ENCODE measurements at regions not wholly inside any gene's neighbourhood (a gene's known extent, or its start where the extent isn't known, plus 50 kb on each side); places are given as distances from the start of the nearest gene placed in this dataset.
"Not testable (repeated sequence)": the region's sequence is repeated elsewhere in the genome, so short reads cannot be mapped to it uniquely, and the experiment has no call there.

DNA sequence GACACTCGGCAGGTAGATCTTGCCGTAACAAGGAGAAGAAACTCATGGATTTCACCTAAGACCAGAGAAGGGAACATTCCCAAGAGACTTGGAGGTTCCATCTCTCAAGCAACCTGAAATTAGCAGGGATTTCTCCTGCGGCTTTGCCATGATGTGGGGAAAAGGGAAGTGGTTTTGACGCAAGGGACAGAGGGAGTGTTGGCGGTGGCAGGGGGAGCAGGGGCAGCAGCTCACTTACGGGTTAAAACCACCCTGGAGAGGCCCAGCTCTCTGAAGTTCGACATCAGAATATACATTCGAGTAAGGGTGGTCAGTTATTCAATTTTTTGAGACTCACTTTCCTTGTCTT is 76.1 kb upstream of the POMP start:
- Mint-ChIP-seq H3K9me3 (no peaks in the 10 kb centered on the region), H3K36me3 (no peaks in the 10 kb centered on the region), H3K4me1 (peaks cover 18 to 22% of the 10 kb centered on the region in 2 donors), H3K27ac (peak overlapping the region; percentile 68), H3K27me3 (peaks cover 0 to 14% of the 10 kb centered on the region in 2 donors), H3K4me3 (peak overlapping the region; percentile 10 to 68)
- ATAC-seq (replicated peaks) (peak; percentile 38 to 48), DNase-seq (no peak)

GRCh38 chr13:28582225-28582891 is 76.6 kb upstream of the POMP start:
- Mint-ChIP-seq H3K9me3 (no peaks in the 10 kb centered on the region), H3K4me1 (peaks cover 18 to 22% of the 10 kb centered on the region in 2 donors), H3K27ac (peak overlapping the region; percentile 68), H3K27me3 (peaks cover 0 to 18% of the 10 kb centered on the region in 2 donors), H3K36me3 (no peaks in the 10 kb centered on the region), H3K4me3 (peak overlapping the region; percentile 10 to 68)
- ATAC-seq (replicated peaks) (peak; percentile 91 to 95), DNase-seq (peak; percentile 19)

- no peaks in the 10 kb centered on the region for H3K36me3 Mint-ChIP-seq
- peak overlapping the region in 1 of 2 donors; percentile 3 for H3K4me3 Mint-ChIP-seq
- ATAC-seq (replicated peaks) (no peak), DNase-seq (no peak)
- H3K9me3 Mint-ChIP-seq, result no peaks in the 10 kb centered on the region
- H3K27me3 Mint-ChIP-seq, result peaks cover 6 to 19% of the 10 kb centered on the region in 2 donors
- peaks cover 12 to 22% of the 10 kb centered on the region in 2 donors for H3K4me1 Mint-ChIP-seq
- H3K27ac Mint-ChIP-seq, result no peak overlapping the region
These were observed 77.5 kb upstream of the POMP start for GRCh38 chr13:28581451-28581850.

GRCh38 chr13:28579736-28580135 is 79.2 kb upstream of the POMP start:
- no peak for DNase-seq
- H3K9me3 Mint-ChIP-seq, result peaks cover 3% of the 10 kb centered on the region in 2 donors

GRCh38 chr13:28579322-28579721 is 79.6 kb upstream of the POMP start:
- DNase-seq (no peak), ATAC-seq (replicated peaks) (no peak)
- H3K4me3 Mint-ChIP-seq, result no peak overlapping the region
- no peak overlapping the region for H3K27ac Mint-ChIP-seq
- peaks cover 6 to 22% of the 10 kb centered on the region in 2 donors for H3K27me3 Mint-ChIP-seq
- peaks cover 5 to 8% of the 10 kb centered on the region in 2 donors for H3K9me3 Mint-ChIP-seq
- H3K36me3 Mint-ChIP-seq, result peaks cover 0 to 6% of the 10 kb centered on the region in 2 donors
- peaks cover 21 to 28% of the 10 kb centered on the region in 2 donors for H3K4me1 Mint-ChIP-seq

More at GRCh38 chr13:28579736-28580135, 79.2 kb upstream of the POMP start:
- Mint-ChIP-seq H3K27ac (no peak overlapping the region), H3K36me3 (peaks cover 0 to 2% of the 10 kb centered on the region in 2 donors), H3K27me3 (peaks cover 6 to 22% of the 10 kb centered on the region in 2 donors), H3K4me1 (peaks cover 17 to 24% of the 10 kb centered on the region in 2 donors), H3K4me3 (no peak overlapping the region)
- no peak for ATAC-seq (replicated peaks)

GRCh38 chr13:28576067-28576466 is 81.1 kb upstream of the FLT1 start:
- H3K27ac Mint-ChIP-seq, result no peak overlapping the region
- peaks cover 7 to 11% of the 10 kb centered on the region in 2 donors for H3K9me3 Mint-ChIP-seq
- peaks cover 6 to 17% of the 10 kb centered on the region in 2 donors for H3K27me3 Mint-ChIP-seq
- peaks cover 0 to 9% of the 10 kb centered on the region in 2 donors for H3K36me3 Mint-ChIP-seq
- H3K4me1 Mint-ChIP-seq, result peaks cover 11 to 13% of the 10 kb centered on the region in 2 donors
- DNase-seq (no peak), ATAC-seq (replicated peaks) (no peak)
- no peak overlapping the region for H3K4me3 Mint-ChIP-seq

DNA sequence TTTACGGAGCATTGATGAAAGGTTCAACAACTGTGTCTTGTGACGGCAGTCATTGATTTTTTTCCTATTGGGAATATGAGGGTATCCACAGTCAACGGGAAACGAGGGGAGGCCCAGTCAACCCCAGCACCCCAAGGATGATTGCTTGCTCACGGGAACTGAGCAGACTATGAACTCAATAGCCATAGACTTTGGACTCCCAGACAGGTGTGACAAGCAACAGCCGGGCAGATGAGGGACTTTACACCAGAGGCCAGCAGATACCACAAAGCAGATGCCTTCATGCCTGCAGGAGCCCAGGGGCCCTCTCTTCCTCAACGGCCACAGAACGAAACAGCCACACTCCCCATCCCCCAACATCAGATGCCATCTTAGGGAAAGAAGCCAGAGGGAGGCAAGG is 80.3 kb upstream of the FLT1 start:
- ATAC-seq (replicated peaks), result peak in 1 of 2 donors; percentile 30
- H3K4me3 Mint-ChIP-seq, result no peak overlapping the region
- peaks cover 11 to 13% of the 10 kb centered on the region in 2 donors for H3K4me1 Mint-ChIP-seq

DNA sequence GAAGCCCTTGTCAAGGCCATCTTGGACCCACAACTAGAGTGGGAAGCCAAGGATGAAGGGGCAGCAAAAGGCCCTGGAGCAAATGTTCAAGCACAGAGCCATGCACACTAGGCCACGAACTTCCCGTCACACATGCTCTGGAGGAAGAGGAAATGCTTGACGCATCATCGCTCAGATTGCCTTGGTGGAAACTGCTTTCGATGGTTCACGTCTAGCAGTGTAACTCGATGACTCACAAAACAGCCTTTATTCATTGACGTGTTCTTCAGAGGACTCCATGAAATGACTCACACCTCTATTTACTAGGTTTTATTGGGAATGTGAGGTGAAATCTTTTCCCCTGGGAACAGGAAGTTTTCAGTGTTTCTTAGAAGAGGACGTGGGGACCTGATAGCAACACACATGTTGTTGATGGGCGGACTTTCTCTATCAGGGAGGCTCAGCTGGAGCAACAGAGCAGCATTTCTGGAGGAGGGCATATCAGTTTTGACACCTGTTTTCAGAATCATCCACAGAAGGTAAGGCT is 79.8 kb upstream of the FLT1 start:
- H3K27ac Mint-ChIP-seq, result peak overlapping the region; percentile 72
- peaks cover 0 to 9% of the 10 kb centered on the region in 2 donors for H3K36me3 Mint-ChIP-seq
- peaks cover 7 to 11% of the 10 kb centered on the region in 2 donors for H3K9me3 Mint-ChIP-seq
- H3K4me1 Mint-ChIP-seq, result peaks cover 11 to 13% of the 10 kb centered on the region in 2 donors
- DNase-seq (peak; percentile 32), ATAC-seq (replicated peaks) (peak; percentile 92 to 94)
- H3K4me3 Mint-ChIP-seq, result no peak overlapping the region
- H3K27me3 Mint-ChIP-seq, result peaks cover 6 to 15% of the 10 kb centered on the region in 2 donors

More for the DNA sequence above, 80.3 kb upstream of the FLT1 start:
- peak overlapping the region; percentile 72 for H3K27ac Mint-ChIP-seq
- peaks cover 7 to 11% of the 10 kb centered on the region in 2 donors for H3K9me3 Mint-ChIP-seq
- peaks cover 6 to 17% of the 10 kb centered on the region in 2 donors for H3K27me3 Mint-ChIP-seq
- DNase-seq, result no peak
- peaks cover 0 to 9% of the 10 kb centered on the region in 2 donors for H3K36me3 Mint-ChIP-seq

DNA sequence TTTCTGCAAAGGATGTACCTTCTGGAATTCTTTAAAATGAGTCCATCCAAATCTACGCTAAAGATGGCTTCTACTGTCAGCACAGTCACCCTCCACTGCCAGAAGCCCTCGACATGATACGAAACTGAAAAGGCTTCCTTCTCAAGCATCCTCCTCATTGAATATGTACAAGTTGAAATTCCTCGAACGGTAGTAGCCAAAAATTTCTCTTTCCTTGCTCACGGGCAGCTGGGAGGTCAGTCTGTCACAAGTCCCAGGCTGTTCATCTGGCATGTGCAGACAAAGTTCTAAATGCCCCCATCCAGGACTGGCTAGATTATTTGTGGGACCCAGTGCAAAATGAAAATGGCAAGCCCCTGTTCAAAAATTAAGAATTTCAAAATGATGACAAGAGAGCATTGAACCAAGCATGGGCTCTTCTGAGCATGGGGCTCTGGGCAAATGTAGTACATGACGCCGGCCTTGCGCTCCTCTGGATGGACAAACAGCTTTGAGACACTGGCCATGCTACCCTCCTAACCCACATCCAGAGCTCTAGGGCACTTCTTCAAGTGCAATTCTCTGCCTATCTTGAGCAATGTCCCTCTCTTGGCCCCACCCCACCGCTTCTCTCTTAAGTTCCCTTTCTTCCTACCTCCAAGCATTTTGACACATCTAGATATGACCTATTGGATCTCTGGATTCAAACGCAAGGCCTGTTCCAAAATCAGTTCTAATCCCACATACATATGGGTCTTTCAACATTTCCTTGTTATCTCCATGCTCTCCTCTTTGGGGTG is 78.9 kb upstream of the FLT1 start:
- peaks cover 11 to 13% of the 10 kb centered on the region in 2 donors for H3K4me1 Mint-ChIP-seq

DNA sequence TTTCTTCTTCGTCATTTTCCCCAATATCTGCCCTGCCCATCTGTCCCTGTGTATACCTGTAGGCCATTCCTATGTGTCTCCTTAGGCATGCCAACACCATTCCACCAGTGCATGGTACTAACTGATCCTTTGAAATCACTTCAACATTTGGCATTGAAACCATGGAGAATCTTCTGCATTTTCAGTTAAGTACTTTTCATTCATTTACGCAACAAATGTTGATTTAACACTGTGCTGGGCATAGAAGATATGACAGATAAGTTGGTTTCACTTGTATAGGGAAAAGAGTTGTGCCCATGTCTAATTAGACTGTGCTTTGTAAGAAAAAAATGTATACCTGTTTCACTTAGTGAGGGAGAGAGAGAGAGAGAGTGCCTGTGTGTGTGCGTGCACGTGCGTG is 77.9 kb upstream of the FLT1 start:
- peaks cover 6 to 8% of the 10 kb centered on the region in 2 donors for H3K27me3 Mint-ChIP-seq
- H3K4me3 Mint-ChIP-seq, result no peak overlapping the region
- H3K36me3 Mint-ChIP-seq, result peaks cover 0 to 9% of the 10 kb centered on the region in 2 donors
- peaks cover 11 to 13% of the 10 kb centered on the region in 2 donors for H3K4me1 Mint-ChIP-seq
- ATAC-seq (replicated peaks) (no peak), DNase-seq (no peak)
- peaks cover 7 to 11% of the 10 kb centered on the region in 2 donors for H3K9me3 Mint-ChIP-seq
- H3K27ac Mint-ChIP-seq, result no peak overlapping the region

More for the DNA sequence above, 78.9 kb upstream of the FLT1 start:
- Mint-ChIP-seq H3K9me3 (peaks cover 7 to 11% of the 10 kb centered on the region in 2 donors), H3K4me3 (no peak overlapping the region), H3K27me3 (peaks cover 6 to 12% of the 10 kb centered on the region in 2 donors), H3K36me3 (peaks cover 0 to 9% of the 10 kb centered on the region in 2 donors), H3K27ac (no peak overlapping the region)
- no peak for ATAC-seq (replicated peaks)
- no peak for DNase-seq

DNA sequence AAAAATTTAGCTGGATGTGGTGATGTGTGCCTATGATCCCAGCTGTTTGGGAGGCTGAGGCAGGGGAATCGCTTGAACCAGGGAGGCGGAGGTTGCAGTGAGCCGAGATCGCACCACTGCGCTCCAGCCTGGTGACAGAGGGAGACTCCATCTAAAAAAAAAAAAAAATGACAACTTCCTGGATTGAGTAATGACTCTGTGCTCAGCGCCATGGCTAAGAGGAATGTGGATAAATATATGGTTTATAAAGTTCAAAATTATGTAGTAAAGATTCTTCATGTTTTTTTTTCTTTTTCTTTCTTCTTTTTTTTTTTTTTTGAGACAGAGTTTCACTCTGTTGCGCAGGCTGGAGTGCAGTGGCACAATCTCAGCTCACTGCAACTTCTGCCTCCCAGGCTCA is 75.4 kb upstream of the FLT1 start:
- ATAC-seq (replicated peaks); H3K36me3 Mint-ChIP-seq; H3K27me3 Mint-ChIP-seq; H3K4me3 Mint-ChIP-seq; DNase-seq; H3K27ac Mint-ChIP-seq: not testable (repeated sequence)
- peaks cover 7 to 11% of the 10 kb centered on the region in 2 donors for H3K9me3 Mint-ChIP-seq
- H3K4me1 Mint-ChIP-seq, result peaks cover 10 to 12% of the 10 kb centered on the region in 2 donors

DNA sequence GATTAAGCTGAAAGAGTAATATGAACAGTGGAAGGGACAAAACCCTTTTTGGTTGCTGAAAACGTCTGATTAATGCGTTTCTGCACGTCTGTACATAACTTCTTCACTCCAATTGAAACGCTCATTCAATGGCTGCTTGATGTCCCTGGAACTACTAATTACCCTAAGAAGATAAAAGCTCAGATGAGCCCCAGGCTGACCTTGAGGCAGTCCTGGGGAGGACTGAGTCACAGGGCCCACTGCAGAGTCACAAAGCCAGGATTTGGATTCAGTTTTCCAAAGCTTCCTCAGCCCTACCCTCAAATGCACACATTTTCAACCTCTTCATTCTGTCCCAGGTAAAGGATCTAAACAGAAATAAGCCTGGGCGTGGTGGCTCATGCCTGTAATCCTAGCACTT is 75.0 kb upstream of the FLT1 start:
- Mint-ChIP-seq H3K36me3 (peaks cover 0 to 9% of the 10 kb centered on the region in 2 donors), H3K9me3 (peaks cover 5 to 9% of the 10 kb centered on the region in 2 donors), H3K27ac (peak overlapping the region; percentile 33), H3K4me3 (no peak overlapping the region), H3K4me1 (peaks cover 5 to 7% of the 10 kb centered on the region in 2 donors), H3K27me3 (peaks cover 0 to 4% of the 10 kb centered on the region in 2 donors)
- ATAC-seq (replicated peaks) (no peak), DNase-seq (no peak)

- Mint-ChIP-seq H3K27ac (no peak overlapping the region), H3K36me3 (no peaks in the 10 kb centered on the region), H3K4me3 (no peak overlapping the region), H3K27me3 (peaks cover 0 to 4% of the 10 kb centered on the region in 2 donors), H3K9me3 (no peaks in the 10 kb centered on the region), H3K4me1 (no peaks in the 10 kb centered on the region)
- DNase-seq, result no peak
- ATAC-seq (replicated peaks), result peak in 1 of 2 donors; percentile 43
These were observed 73.4 kb upstream of the FLT1 start for GRCh38 chr13:28568286-28568685.

DNA sequence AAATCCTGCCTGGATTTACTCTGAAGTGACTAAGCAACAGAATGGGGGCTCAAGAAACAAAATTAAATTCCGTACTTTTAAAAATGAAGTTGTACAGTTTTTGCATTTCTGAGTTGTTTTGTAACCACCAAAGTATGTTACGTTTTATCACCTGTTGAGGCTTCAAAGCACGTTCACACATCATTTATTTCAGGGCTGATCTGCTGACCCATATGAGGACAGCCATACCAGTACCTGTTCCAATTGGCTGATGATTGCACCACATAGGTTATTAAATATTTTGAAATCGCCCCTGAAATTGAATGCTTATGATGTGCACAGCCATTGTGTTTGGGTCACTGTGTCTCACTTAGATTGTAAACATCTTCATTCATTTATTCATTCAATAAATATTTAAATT is 72.0 kb upstream of the FLT1 start:
- no peak for ATAC-seq (replicated peaks)
- peaks cover 0 to 4% of the 10 kb centered on the region in 2 donors for H3K27me3 Mint-ChIP-seq
- H3K27ac Mint-ChIP-seq, result no peak overlapping the region
- DNase-seq, result no peak
- H3K9me3 Mint-ChIP-seq, result no peaks in the 10 kb centered on the region
- H3K4me1 Mint-ChIP-seq, result no peaks in the 10 kb centered on the region
- H3K36me3 Mint-ChIP-seq, result no peaks in the 10 kb centered on the region
- no peak overlapping the region for H3K4me3 Mint-ChIP-seq

Data from stimulated activated naive B cell treated with anti-CD40 and anti-IgM and Interleukin-4, amounts not matched to agents 10 μg/mL and 1 μg/mL and 100 μg/mL, for 72 hours (primary cell).